ENCODE measurements at regions not wholly inside any gene's neighbourhood (a gene's known extent, or its start where the extent isn't known, plus 50 kb on each side); places are given as distances from the start of the nearest gene placed in this dataset.

- DNase-seq, result no peak
- POLR2A ChIA-PET (ENCODE audit: unreplicated experiment), result no interaction called here
These were observed 1093.6 kb downstream of the PCDH18 start for GRCh38 chr4:136438645-136439044.

GRCh38 chr4:136424052-136424451, 1108.2 kb downstream of the PCDH18 start:
- no peak for ATAC-seq
- no peaks in the 10 kb centered on the region for H3F3A ChIP-seq (ENCODE audit: low read length, unreplicated experiment)
- TF ChIP-seq CTCF (conservative IDR thresholded peaks at IDR 0.05; ENCODE audit: low read depth, low read length), result no peak
- no peak for TF ChIP-seq EZH2phosphoT487 (IDR thresholded peaks at IDR 0.05; ENCODE audit: borderline replicate concordance, low read length)
- TF ChIP-seq EZH2 (IDR thresholded peaks at IDR 0.05; ENCODE audit: low read length, unreplicated experiment), result no peak
- DNase-seq, result no peak
- BruUV-seq (replicated peaks), result no TSS peak
- no peaks in the 10 kb centered on the region for H3K9me3 ChIP-seq (ENCODE audit: low read length)
- H3K9ac ChIP-seq (ENCODE audit: low read length), result no peak overlapping the region
- no peaks in the 10 kb centered on the region for H3K4me1 ChIP-seq (ENCODE audit: insufficient read depth, low read length)
- intact Hi-C loops (cut with micrococcal nuclease), result no loop called here
- H2AFZ ChIP-seq (ENCODE audit: low read length), result no peak overlapping the region
- no peaks in the 10 kb centered on the region for H3K79me2 ChIP-seq (ENCODE audit: low read length)
- no peak overlapping the region for H3K4me3 ChIP-seq (ENCODE audit: low read length)
- no peaks in the 10 kb centered on the region for H3K27me3 ChIP-seq (ENCODE audit: low read length)
- no peaks in the 10 kb centered on the region for H4K20me1 ChIP-seq (ENCODE audit: low read length)
- POLR2A ChIA-PET (ENCODE audit: unreplicated experiment), result no interaction called here
- no peaks in the 10 kb centered on the region for H3K9me2 ChIP-seq (replicated peaks; ENCODE audit: low read length)
- no peaks in the 10 kb centered on the region for H3K36me3 ChIP-seq (ENCODE audit: low read depth, low read length)
- CTCF ChIA-PET, result no interaction called here
- H3K27ac ChIP-seq (ENCODE audit: low read length), result no peak overlapping the region
- H3K4me2 ChIP-seq (ENCODE audit: low read length), result no peak overlapping the region

More at GRCh38 chr4:136438645-136439044, 1093.6 kb downstream of the PCDH18 start:
- no peak overlapping the region for H3K9ac ChIP-seq (ENCODE audit: low read length)
- H3F3A ChIP-seq (ENCODE audit: low read length, unreplicated experiment), result no peaks in the 10 kb centered on the region
- no peak overlapping the region for H3K4me3 ChIP-seq (ENCODE audit: low read length)
- H3K27ac ChIP-seq (ENCODE audit: low read length), result no peak overlapping the region
- BruUV-seq (replicated peaks), result no TSS peak
- CTCF ChIA-PET, result no interaction called here
- H3K9me3 ChIP-seq (ENCODE audit: low read length), result no peaks in the 10 kb centered on the region
- no peaks in the 10 kb centered on the region for H3K4me1 ChIP-seq (ENCODE audit: insufficient read depth, low read length)
- ATAC-seq, result no peak
- no peak overlapping the region for H2AFZ ChIP-seq (ENCODE audit: low read length)
- no peaks in the 10 kb centered on the region for H4K20me1 ChIP-seq (ENCODE audit: low read length)
- H3K27me3 ChIP-seq (ENCODE audit: low read length), result no peaks in the 10 kb centered on the region
- no peaks in the 10 kb centered on the region for H3K36me3 ChIP-seq (ENCODE audit: low read depth, low read length)
- intact Hi-C loops (cut with micrococcal nuclease), result no loop called here
- no peaks in the 10 kb centered on the region for H3K79me2 ChIP-seq (ENCODE audit: low read length)
- TF ChIP-seq CTCF (conservative IDR thresholded peaks at IDR 0.05; ENCODE audit: low read depth, low read length), result no peak
- TF ChIP-seq EZH2 (IDR thresholded peaks at IDR 0.05; ENCODE audit: low read length, unreplicated experiment), result no peak
- no peak for TF ChIP-seq EZH2phosphoT487 (IDR thresholded peaks at IDR 0.05; ENCODE audit: borderline replicate concordance, low read length)
- H3K4me2 ChIP-seq (ENCODE audit: low read length), result no peak overlapping the region
- H3K9me2 ChIP-seq (replicated peaks; ENCODE audit: low read length), result no peaks in the 10 kb centered on the region

- Histone ChIP-seq H3K79me2 (ENCODE audit: low read length) (no peaks in the 10 kb centered on the region), H3K9me3 (ENCODE audit: low read length) (no peaks in the 10 kb centered on the region), H3K4me2 (ENCODE audit: low read length) (no peak overlapping the region), H3K27ac (ENCODE audit: low read length) (no peak overlapping the region), H3K9ac (ENCODE audit: low read length) (no peak overlapping the region), H3K27me3 (ENCODE audit: low read length) (no peaks in the 10 kb centered on the region), H3K36me3 (ENCODE audit: low read depth, low read length) (no peaks in the 10 kb centered on the region), H4K20me1 (ENCODE audit: low read length) (no peaks in the 10 kb centered on the region), H3F3A (ENCODE audit: low read length, unreplicated experiment) (no peaks in the 10 kb centered on the region), H3K9me2 (replicated peaks; ENCODE audit: low read length) (no peaks in the 10 kb centered on the region), H3K4me1 (ENCODE audit: insufficient read depth, low read length) (no peaks in the 10 kb centered on the region), H3K4me3 (ENCODE audit: low read length) (no peak overlapping the region), H2AFZ (ENCODE audit: low read length) (no peak overlapping the region)
- ATAC-seq (no peak), DNase-seq (no peak)
- ChIA-PET POLR2A (ENCODE audit: unreplicated experiment) (no interaction called here), CTCF (no interaction called here)
- intact Hi-C loops (cut with micrococcal nuclease), result no loop called here
- no TSS peak for BruUV-seq (replicated peaks)
- TF ChIP-seq EZH2phosphoT487 (IDR thresholded peaks at IDR 0.05; ENCODE audit: borderline replicate concordance, low read length), result no peak
- TF ChIP-seq CTCF (conservative IDR thresholded peaks at IDR 0.05; ENCODE audit: low read depth, low read length), result no peak
- no peak for TF ChIP-seq EZH2 (IDR thresholded peaks at IDR 0.05; ENCODE audit: low read length, unreplicated experiment)
These were observed 1117.3 kb downstream of the PCDH18 start for GRCh38 chr4:136414981-136415380.
